K562 (cell line): ENCODE measurements at regions not wholly inside any gene's neighbourhood (a gene's known extent, or its start where the extent isn't known, plus 50 kb on each side); places are given as distances from the start of the nearest gene placed in this dataset.

Experiments used
- EP300 ChIP-seq: IDR thresholded peaks from 2 replicates; pipeline ENCODE4 v1.6.1; 2012; ENCODE audit warnings: low read length, improper control_type of control experiment
- ETS1 ChIP-seq: conservative IDR thresholded peaks from 2 replicates; pipeline ENCODE4 v1.6.1; 2011; ENCODE audit warnings: low read depth, mild to moderate bottlenecking, low read length; ENCODE audit not compliant: control insufficient read depth
- PTBP1 ChIP-seq: fragments of 200-400 bp; formaldehyde crosslinking; IDR thresholded peaks from 2 replicates; pipeline ENCODE4 v1.6.1; 2017; ENCODE audit warnings: low read depth, low read length
- SRSF3 ChIP-seq: fragments of 200-400 bp; formaldehyde crosslinking; IDR thresholded peaks from 2 replicates; pipeline ENCODE4 v1.6.1; 2016; ENCODE audit warnings: mild to moderate bottlenecking, low read length, moderate library complexity; ENCODE audit not compliant: insufficient read depth
- ZNF274 ChIP-seq: IDR thresholded peaks from 2 replicates; pipeline ENCODE4 v1.6.1; 2011; ENCODE audit warnings: low read depth, mild to moderate bottlenecking, low read length, moderate library complexity, borderline replicate concordance

- no peak for TF ChIP-seq ETS1
- TF ChIP-seq PTBP1 = no peak
- no peak for TF ChIP-seq ZNF274
- no peak for TF ChIP-seq SRSF3
- TF ChIP-seq EP300 = no peak
Measured at GRCh38 chr2:36168115-36168514, 187.5 kb upstream of the CRIM1 start.
